ENCODE measurements at regions not wholly inside any gene's neighbourhood (a gene's known extent, or its start where the extent isn't known, plus 50 kb on each side); places are given as distances from the start of the nearest gene placed in this dataset.
"Not testable (repeated sequence)": the region's sequence is repeated elsewhere in the genome, so short reads cannot be mapped to it uniquely, and the experiment has no call there.

DNA sequence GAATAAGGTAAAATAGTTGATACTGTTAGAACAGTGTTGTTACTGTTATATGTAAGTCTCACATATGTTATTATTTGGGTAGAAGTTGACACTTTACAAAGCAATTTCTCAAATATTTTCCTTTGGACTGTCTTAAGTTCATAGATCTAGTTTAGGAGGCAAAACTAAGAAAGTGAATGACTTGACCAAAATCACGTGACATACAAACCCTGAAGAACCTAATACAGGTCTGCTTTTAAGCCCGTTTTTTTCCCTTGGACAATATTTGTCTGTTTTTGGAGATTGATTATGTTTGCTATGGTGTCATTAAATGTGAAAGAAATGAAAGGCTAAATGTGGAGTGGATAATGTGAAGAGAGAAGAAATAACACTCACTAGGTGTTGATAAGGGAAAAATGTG lies 644.9 kb upstream of the PITX2 start:
- DNase-seq (ENCODE audit: low read depth) = no peak

DNA sequence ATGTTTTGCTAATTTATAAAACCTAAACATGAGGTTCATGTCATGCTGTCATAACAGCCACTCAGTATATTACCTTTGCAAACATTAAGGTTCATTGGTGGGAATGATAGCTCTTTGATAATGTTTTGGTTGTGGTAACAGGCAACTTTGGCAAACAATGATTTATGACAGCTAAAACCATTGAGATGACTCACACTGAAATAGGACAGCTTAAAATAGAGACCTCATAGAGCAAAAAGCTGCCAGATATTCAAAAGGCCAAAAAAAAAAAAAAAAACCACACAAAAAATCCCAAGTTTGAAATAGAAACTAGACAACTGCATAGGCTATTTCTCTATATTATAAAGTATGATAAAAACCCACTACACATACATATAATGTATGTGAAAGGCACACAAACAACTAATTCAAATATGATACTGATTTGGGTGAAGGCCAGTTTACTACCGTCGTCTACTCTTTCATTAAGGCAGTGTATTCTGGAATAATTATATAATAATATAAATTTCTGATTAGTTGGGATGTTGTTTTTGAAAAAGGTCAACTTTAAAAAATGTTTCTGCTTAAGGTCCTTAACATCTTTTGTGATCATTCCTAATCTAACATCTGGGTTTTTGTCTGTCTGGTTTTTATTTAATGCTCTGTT lies 646.0 kb upstream of the PITX2 start:
- peak; percentile 25 for DNase-seq (ENCODE audit: low read depth)

DNA sequence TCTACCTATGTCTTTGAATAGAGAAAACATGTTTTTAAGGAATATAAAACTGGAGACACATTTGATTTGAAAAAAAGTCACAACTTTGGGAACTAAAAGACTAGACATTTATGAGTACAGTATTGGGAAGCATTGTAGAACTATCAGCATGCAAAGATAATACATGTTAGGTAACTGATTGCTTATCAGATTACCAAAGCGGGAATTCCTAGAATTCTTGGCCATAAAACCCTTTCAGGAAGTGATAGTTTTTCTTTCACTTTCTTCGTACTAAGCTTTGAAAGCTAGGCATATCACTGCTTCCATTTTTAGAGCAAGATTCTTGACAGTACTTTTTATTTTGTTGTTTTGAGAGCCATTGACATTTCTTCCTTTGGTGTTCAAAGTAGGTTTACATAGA lies 646.6 kb upstream of the PITX2 start:
- DNase-seq (ENCODE audit: low read depth) = peak; percentile 0

GRCh38 chr4:111274060-111274459 lies 651.2 kb upstream of the PITX2 start:
- DNase-seq (ENCODE audit: low read depth) = no peak

GRCh38 chr4:111274486-111274885 lies 651.6 kb upstream of the PITX2 start:
- no peak for DNase-seq (ENCODE audit: low read depth)

- DNase-seq (ENCODE audit: low read depth) = no peak
Observed at GRCh38 chr4:111281219-111281618, 658.3 kb upstream of the PITX2 start.

DNA sequence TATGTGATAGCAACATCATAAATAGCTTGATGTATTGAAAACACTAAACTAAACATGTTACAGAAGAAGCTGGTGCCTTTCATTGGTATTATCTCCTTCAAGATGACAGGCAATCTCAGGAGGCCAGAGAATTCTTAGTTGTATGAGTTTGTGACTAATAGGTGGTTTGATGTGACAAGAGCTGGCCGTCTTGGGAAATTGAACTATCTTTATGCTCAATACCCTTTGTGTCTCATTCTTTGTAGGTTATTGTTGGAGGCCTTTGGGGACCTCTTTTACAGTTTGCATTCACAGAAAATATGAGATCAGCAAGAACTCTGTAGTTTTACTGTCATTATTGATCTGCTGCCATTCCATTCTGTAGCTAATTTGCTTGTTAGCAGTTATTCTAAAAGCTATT lies 659.2 kb upstream of the PITX2 start:
- DNase-seq (ENCODE audit: low read depth) = no peak

GRCh38 chr4:111283066-111283677 lies 660.3 kb upstream of the PITX2 start:
- DNase-seq (ENCODE audit: low read depth) = peak; percentile 17

- DNase-seq (ENCODE audit: low read depth) = no peak
Observed at GRCh38 chr4:111296466-111296865, 673.6 kb upstream of the PITX2 start.

DNA sequence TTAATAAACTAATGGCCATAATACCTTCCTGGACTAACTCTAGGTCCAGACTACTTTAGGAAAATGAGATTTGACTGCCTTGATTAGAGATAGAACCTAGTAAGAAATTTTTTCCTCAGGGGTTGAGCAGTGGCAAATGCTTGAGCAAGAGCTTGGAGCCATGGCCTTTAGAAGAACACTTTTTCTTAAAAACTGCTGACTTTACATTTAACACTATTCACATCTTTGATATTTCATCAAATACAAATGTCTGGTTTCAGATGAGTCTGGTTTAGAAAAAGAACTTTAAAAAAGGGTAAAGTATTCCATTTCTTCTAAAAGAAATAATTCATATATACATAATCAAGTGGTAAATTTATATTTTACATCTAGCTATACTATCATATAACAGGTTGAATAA lies 680.9 kb upstream of the PITX2 start:
- no peak for DNase-seq (ENCODE audit: low read depth)

DNA sequence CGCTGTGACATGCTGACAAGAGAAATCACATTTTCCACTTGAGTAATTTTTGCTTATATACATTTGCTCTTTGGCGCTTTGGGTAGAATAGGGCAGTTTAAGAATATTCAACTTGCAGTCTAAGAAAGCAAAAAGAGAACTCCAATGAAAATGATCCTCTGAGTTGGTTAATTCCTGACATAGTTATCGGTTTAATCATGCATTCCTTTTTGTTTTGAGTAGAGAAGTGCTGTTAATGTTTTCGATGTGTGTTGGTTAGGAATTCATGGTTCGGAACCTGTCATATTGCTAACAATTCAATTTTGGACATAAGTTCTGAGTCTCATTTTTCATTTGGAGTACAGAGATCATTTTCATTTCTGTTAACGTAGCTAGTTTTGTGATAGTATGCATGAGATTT lies 700.6 kb upstream of the PITX2 start:
- DNase-seq (ENCODE audit: low read depth) = peak; percentile 45

DNA sequence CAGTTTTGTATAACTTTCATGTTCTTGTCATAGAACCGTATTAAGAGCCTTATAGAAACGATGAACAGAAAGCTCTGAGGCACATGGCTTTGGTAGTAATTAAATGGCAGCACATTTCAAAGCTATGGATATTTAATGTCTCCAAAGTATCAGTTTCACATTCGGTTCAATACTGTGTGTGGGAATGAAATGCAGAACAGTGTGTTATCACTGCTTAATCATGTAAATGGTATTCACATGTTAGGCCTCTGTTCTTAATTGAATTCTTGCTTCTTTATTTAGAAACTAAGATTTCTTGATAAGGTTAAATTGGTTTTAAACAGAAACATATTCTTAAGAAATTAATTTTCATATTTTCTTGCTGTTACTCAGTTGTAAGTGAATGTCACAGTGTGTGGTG lies 701.0 kb upstream of the PITX2 start:
- DNase-seq (ENCODE audit: low read depth) = no peak

DNA sequence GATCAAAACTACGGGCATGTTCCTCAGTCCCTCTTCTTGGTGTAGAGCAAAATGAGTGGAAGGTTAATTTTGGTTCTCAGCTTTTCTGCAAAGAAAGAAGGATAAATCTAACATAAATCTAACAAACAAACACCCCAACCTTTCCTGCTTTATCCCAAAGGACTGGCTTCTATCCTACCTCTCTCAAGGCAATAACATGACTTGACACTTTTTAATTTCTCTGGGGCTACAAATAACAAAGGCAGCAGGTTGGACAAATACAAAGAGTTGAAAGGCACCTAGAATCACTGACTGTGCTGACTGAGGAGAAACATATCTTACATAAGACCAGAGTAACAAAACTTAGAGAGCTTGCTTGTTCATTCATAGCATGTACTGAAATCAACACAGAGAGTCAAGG lies 703.6 kb upstream of the PITX2 start:
- no peak for DNase-seq (ENCODE audit: low read depth)

GRCh38 chr4:111330786-111331185 lies 707.9 kb upstream of the PITX2 start:
- DNase-seq (ENCODE audit: low read depth) = no peak

DNA sequence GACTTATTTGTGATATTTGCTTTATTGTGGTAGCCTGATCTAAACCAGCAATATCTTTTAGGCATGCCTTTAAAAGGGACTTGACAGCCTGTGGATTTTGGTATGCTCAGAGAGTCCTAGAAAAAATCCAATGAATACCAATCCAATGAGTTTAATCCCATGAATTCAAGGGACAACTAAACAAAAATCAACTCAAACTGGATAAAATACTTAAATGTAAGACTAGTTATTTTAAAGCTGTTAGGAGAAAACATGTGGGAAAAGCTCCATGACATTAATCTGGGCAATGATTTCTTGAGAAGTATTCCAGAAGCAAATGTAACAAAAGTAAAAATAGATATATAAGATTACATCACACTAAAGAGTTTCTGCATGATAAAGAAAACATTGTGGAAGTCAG lies 711.5 kb upstream of the PITX2 start:
- DNase-seq (ENCODE audit: low read depth) = no peak

GRCh38 chr4:111337186-111337876 lies 714.5 kb upstream of the PITX2 start:
- DNase-seq (ENCODE audit: low read depth) = not testable (repeated sequence)

DNA sequence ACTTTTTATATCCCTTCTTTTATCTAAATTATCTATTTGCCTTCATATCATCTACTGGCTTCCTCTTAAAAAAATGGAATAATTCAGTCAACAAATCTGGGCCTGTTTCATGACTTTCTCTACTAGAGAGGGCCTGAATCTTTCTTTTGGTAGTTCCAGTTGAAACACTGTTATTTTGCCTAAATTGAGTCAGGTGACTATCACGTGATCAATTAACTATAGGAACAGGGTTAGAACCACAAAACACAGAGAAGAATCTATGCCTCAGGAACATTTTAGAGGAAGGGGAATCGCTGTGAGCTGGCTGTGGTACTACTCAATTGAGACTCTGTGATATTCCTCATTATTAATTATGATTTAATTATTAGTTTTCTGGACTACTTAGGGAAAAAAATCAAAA lies 736.7 kb upstream of the PITX2 start:
- DNase-seq (ENCODE audit: low read depth) = no peak

- no peak for DNase-seq (ENCODE audit: low read depth)
Observed at GRCh38 chr4:111360906-111361305, 738.0 kb upstream of the PITX2 start.

GRCh38 chr4:111362941-111363361 lies 740.1 kb upstream of the PITX2 start:
- no peak for DNase-seq (ENCODE audit: low read depth)

GRCh38 chr4:111377880-111378279 lies 755.0 kb upstream of the PITX2 start:
- DNase-seq (ENCODE audit: low read depth) = not testable (repeated sequence)

- no peak for DNase-seq (ENCODE audit: low read depth)
Observed at GRCh38 chr4:111388561-111388960, 756.7 kb upstream of the FAM241A start.

- no peak for DNase-seq (ENCODE audit: low read depth)
Observed at GRCh38 chr4:111391829-111392228, 753.4 kb upstream of the FAM241A start.

DNA sequence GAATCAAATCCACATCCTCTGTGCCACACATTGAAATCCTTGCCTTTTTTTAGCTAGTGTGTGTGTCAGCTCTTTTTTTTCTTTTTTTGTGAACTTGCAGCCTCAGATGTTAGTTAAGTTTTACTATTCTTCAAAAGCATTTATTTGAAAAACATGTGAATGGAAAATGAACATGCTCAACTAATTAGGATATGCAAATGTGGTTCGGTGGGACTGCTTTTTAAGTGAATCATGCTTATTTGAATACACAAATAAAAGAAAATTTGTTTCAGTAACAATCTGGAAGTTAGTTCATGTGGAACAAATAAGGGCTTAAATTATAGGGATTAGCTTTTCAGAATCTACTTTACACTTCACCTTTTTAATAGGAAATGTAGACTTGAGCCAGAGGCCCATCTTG lies 751.5 kb upstream of the FAM241A start:
- DNase-seq (ENCODE audit: low read depth) = no peak

All from RPMI7951 (cell line).